IMR-90 (cell line): ENCODE measurements at regions not wholly inside any gene's neighbourhood (a gene's known extent, or its start where the extent isn't known, plus 50 kb on each side); places are given as distances from the start of the nearest gene placed in this dataset.

ENCODE experiments used
- ATAC-seq: fragments of 200-7000 bp; cut with Tn5 transposase; 2 replicates; pipeline ENCODE4 v1.9.1; 2020; ENCODE audit warnings: low read depth, mild to moderate bottlenecking, moderate library complexity
- BruUV-seq: library from RNA; stranded (reverse); fragments of 400-500 nt; replicated peaks from 2 replicates; lab custom pipeline; 2021; lab: Mats Ljungman, UMichigan
- CTCF ChIA-PET: fragments of 300-600 bp; formaldehyde crosslinking; extraction: SDS; loops from one replicate; lab custom pipeline; 2021; ENCODE audit warnings: antibody characterized with exemption; lab: Yijun Ruan, JAX
- POLR2A ChIA-PET: fragments of 300-600 bp; sonication (Branson Sonifier 250); formaldehyde crosslinking; loops from one replicate; lab custom pipeline; 2022; ENCODE audit warnings: antibody characterized with exemption; ENCODE audit not compliant: unreplicated experiment; lab: Charles Lee
- DNase-seq: peaks from one replicate; pipeline ENCODE4 v3.0.0; 2013
- H2AFZ ChIP-seq: replicated peaks from 2 replicates; pipeline ENCODE3; 2013; ENCODE audit warnings: low read length, mild to moderate bottlenecking; ENCODE audit not compliant: poor library complexity
- H2AK5ac ChIP-seq: 2 replicates; pipeline ENCODE4 v1.6.1; 2013; ENCODE audit warnings: low read depth, low read length, inconsistent platforms
- H2AK9ac ChIP-seq: replicated peaks from 2 replicates; pipeline ENCODE3; 2013; ENCODE audit warnings: mild to moderate bottlenecking, low read depth, low read length, moderate library complexity; ENCODE audit not compliant: poor library complexity
- H2BK120ac ChIP-seq: 2 replicates; pipeline ENCODE4 v1.6.1; 2013; ENCODE audit warnings: low read depth, low read length, inconsistent platforms
- H2BK15ac ChIP-seq: 3 replicates; pipeline ENCODE4 v1.6.1; 2013; ENCODE audit warnings: low read depth, low read length, inconsistent platforms
- H2BK20ac ChIP-seq: 2 replicates; pipeline ENCODE4 v1.6.1; 2013; ENCODE audit warnings: low read depth, mild to moderate bottlenecking, inconsistent platforms, low read length, moderate library complexity
- H2BK5ac ChIP-seq: 2 replicates; pipeline ENCODE4 v1.6.1; 2013; ENCODE audit warnings: mild to moderate bottlenecking, low read depth, low read length, inconsistent platforms; ENCODE audit not compliant: poor library complexity, severe bottlenecking
- H3K14ac ChIP-seq: replicated peaks from 2 replicates; pipeline ENCODE4 v1.6.1; 2013; ENCODE audit warnings: low read depth, low read length, inconsistent platforms
- H3K18ac ChIP-seq: 2 replicates; pipeline ENCODE4 v1.6.1; 2013; ENCODE audit warnings: low read depth, low read length, control low read depth
- H3K23ac ChIP-seq: 2 replicates; pipeline ENCODE4 v1.6.1; 2013; ENCODE audit warnings: low read depth, low read length, inconsistent platforms
- H3K27ac ChIP-seq: 2 replicates; pipeline ENCODE4 v1.5.1; 2013; ENCODE audit warnings: mild to moderate bottlenecking, control low read depth, low read length; ENCODE audit not compliant: insufficient read depth
- H3K27me3 ChIP-seq: 2 replicates; pipeline ENCODE4 v1.6.1; 2013; ENCODE audit warnings: low read length; ENCODE audit not compliant: control insufficient read depth, insufficient read depth
- H3K36me3 ChIP-seq: 2 replicates; pipeline ENCODE4 v1.6.1; 2013; ENCODE audit warnings: low read length, mixed read lengths; ENCODE audit not compliant: control insufficient read depth, insufficient read depth
- H3K4ac ChIP-seq: 2 replicates; pipeline ENCODE4 v1.6.1; 2013; ENCODE audit warnings: low read depth, low read length, inconsistent platforms
- H3K4me1 ChIP-seq: 2 replicates; pipeline ENCODE4 v1.6.1; 2013; ENCODE audit warnings: low read length, mixed read lengths; ENCODE audit not compliant: control insufficient read depth, insufficient read depth
- H3K4me2 ChIP-seq: 2 replicates; pipeline ENCODE4 v1.6.1; 2013; ENCODE audit warnings: low read depth, mild to moderate bottlenecking, control low read depth, low read length, moderate library complexity
- H3K4me3 ChIP-seq: 2 replicates; pipeline ENCODE4 v1.5.1; 2013; ENCODE audit warnings: low read depth, mild to moderate bottlenecking, control low read depth, low read length, moderate library complexity; ENCODE audit not compliant: insufficient read depth
- H3K56ac ChIP-seq: 2 replicates; pipeline ENCODE4 v1.6.1; 2013; ENCODE audit warnings: low read length, inconsistent platforms; ENCODE audit not compliant: insufficient read depth; ENCODE audit errors: extremely low read depth
- H3K79me1 ChIP-seq, 2 experiments: 2 replicates each; pipeline ENCODE4 v1.6.1; 2013; ENCODE audit warnings: low read length in 2 of 2, inconsistent platforms in 1 of 2, low read depth in 1 of 2
- H3K9ac ChIP-seq: 2 replicates; pipeline ENCODE4 v1.6.1; 2013; ENCODE audit warnings: low read depth, low read length, control low read depth
- H3K9me1 ChIP-seq: 2 replicates; pipeline ENCODE4 v1.6.1; 2013; ENCODE audit warnings: low read length, inconsistent platforms; ENCODE audit not compliant: insufficient read depth
- H3K9me3 ChIP-seq: 2 replicates; pipeline ENCODE4 v1.6.1; 2013; ENCODE audit warnings: low read length; ENCODE audit not compliant: control insufficient read depth, insufficient read depth
- H4K20me1 ChIP-seq: 2 replicates; pipeline ENCODE4 v1.6.1; 2013; ENCODE audit warnings: low read length, inconsistent platforms; ENCODE audit not compliant: insufficient read depth
- H4K5ac ChIP-seq: 2 replicates; pipeline ENCODE4 v1.6.1; 2013; ENCODE audit warnings: mild to moderate bottlenecking, low read depth, low read length, control low read depth
- H4K8ac ChIP-seq, 2 experiments: 2 replicates each; pipeline ENCODE4 v1.6.1; 2013; ENCODE audit warnings: low read depth in 2 of 2, low read length in 2 of 2, control low read depth in 1 of 2, inconsistent platforms in 1 of 2
- H4K91ac ChIP-seq: 2 replicates; pipeline ENCODE4 v1.6.1; 2013; ENCODE audit warnings: low read depth, low read length, inconsistent platforms; ENCODE audit not compliant: insufficient read depth
- BHLHE40 ChIP-seq: fragments of 150-350 bp; IDR thresholded peaks from 2 replicates; pipeline ENCODE4 v1.6.1; 2016; ENCODE audit warnings: mild to moderate bottlenecking, low read depth, low read length
- MXI1 ChIP-seq: IDR thresholded peaks from 2 replicates; pipeline ENCODE4 v1.6.1; 2012; ENCODE audit warnings: low read depth, mild to moderate bottlenecking, low read length, moderate library complexity, borderline replicate concordance
- RAD21 ChIP-seq: IDR thresholded peaks from 2 replicates; pipeline ENCODE4 v1.6.1; 2012; ENCODE audit warnings: low read length, improper control_type of control experiment
- RFX5 ChIP-seq: IDR thresholded peaks from 2 replicates; pipeline ENCODE4 v1.8.0; 2012; ENCODE audit warnings: low read depth, mild to moderate bottlenecking, low read length, moderate library complexity
- SMC3 ChIP-seq: fragments of 150-350 bp; IDR thresholded peaks from 2 replicates; pipeline ENCODE4 v1.6.1; 2016; ENCODE audit warnings: low read depth, mild to moderate bottlenecking, antibody characterized with exemption, low read length, moderate library complexity
- WGBS, 2 experiments: methylation state at CpG; one replicate each; pipeline versions ENCODE4 v1.1.5 to v1.1.7; 2013; ENCODE audit warnings: missing lambda C conversion rate in 2 of 2; ENCODE audit not compliant: insufficient read length in 1 of 2; ENCODE audit errors: extremely low coverage in 2 of 2; 5-methylcytosine and 5-hydroxymethylcytosine counted together
- dilution Hi-C: fragments of 300-500 bp; cut with HindIII; formaldehyde crosslinking; loops from one replicate; pipeline ENCODE4 v1.14.3; 2018; ENCODE audit warnings: low sequenced_read_pairs; ENCODE audit not compliant: unreplicated experiment
- in situ Hi-C: fragments of 300-500 bp; cut with MboI; formaldehyde crosslinking; loops from 3 replicates; pipeline ENCODE4 v1.14.3; 2019; ENCODE audit warnings: low sequenced_read_pairs, inconsistent platforms, mixed read lengths
- intact Hi-C: fragments of 100-400 bp; cut with micrococcal nuclease; formaldehyde crosslinking; loops from 2 replicates; pipeline ENCODE4 v1.10.0; 2022
- TF ChIP-seq, protein P1 (sequence below): conservative IDR thresholded peaks from 2 replicates; pipeline ENCODE4 v1.5.1; 2012; ENCODE audit warnings: mild to moderate bottlenecking, low read depth, low read length, improper control_type of control experiment

DNA sequence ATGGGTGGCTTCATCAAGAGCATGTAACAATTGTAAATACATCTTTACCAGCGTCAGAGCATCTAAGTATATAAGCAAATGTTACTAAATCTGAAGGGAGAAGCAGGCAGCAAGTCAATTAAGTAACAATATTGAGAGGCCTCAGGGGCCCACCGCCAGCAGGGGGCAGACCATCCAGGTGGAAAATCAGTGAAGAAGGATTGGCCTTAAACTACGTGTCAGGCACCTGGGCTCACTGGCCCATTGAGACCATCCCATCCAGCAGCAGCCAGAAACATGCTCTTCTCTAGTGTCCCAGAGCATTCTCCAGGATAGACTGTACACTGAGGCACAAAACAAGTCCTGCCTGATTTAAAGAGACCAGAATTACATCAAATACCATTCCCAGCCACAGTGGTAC is 96.2 kb upstream of the SNTG2 start:
- DNase-seq (no peak), ATAC-seq (no peak)
- Histone ChIP-seq H3K23ac (no peak overlapping the region), H3K9me3 (peaks cover 8% of the 10 kb centered on the region; the same call in 1 of the 2 replicates), H3K27me3 (no peaks in the 10 kb centered on the region), H2BK120ac (no peak overlapping the region), H2AK5ac (no peak overlapping the region), H3K18ac (no peak overlapping the region), H3K4me1 (no peaks in the 10 kb centered on the region), H2BK20ac (no peak overlapping the region), H2AK9ac (no peak overlapping the region), H2BK15ac (no peak overlapping the region), H2AFZ (no peak overlapping the region), H3K56ac (no peak overlapping the region), H3K79me1 (no peaks in the 10 kb centered on the region), H3K27ac (no peak overlapping the region), H3K9me1 (no peaks in the 10 kb centered on the region), H3K4me3 (no peak overlapping the region), H3K4ac (no peak overlapping the region), H4K91ac (no peak overlapping the region), H3K36me3 (no peaks in the 10 kb centered on the region), H4K8ac (no peak overlapping the region), H4K20me1 (no peaks in the 10 kb centered on the region), H3K14ac (no peak overlapping the region), H3K9ac (no peak overlapping the region), H2BK5ac (no peak overlapping the region), H4K5ac (no peak overlapping the region), H3K4me2 (no peak overlapping the region)
- ChIA-PET POLR2A (no interaction called here), CTCF (no interaction called here)
- dilution Hi-C loops: no loop called here
- in situ Hi-C loops: loop anchor here (10.0 kb wide), 1 partner anchor 690 kb away; no protein-coding TSS in a partner anchor
- TF ChIP-seq RFX5 (no peak), SMC3 (peak; percentile 26; the same call in 1 of the 2 replicates), MXI1 (no peak), BHLHE40 (no peak), RAD21 (peak; percentile 28; the same call in 1 of the 2 replicates)
- TF ChIP-seq, protein P1, sequence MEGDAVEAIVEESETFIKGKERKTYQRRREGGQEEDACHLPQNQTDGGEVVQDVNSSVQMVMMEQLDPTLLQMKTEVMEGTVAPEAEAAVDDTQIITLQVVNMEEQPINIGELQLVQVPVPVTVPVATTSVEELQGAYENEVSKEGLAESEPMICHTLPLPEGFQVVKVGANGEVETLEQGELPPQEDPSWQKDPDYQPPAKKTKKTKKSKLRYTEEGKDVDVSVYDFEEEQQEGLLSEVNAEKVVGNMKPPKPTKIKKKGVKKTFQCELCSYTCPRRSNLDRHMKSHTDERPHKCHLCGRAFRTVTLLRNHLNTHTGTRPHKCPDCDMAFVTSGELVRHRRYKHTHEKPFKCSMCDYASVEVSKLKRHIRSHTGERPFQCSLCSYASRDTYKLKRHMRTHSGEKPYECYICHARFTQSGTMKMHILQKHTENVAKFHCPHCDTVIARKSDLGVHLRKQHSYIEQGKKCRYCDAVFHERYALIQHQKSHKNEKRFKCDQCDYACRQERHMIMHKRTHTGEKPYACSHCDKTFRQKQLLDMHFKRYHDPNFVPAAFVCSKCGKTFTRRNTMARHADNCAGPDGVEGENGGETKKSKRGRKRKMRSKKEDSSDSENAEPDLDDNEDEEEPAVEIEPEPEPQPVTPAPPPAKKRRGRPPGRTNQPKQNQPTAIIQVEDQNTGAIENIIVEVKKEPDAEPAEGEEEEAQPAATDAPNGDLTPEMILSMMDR: peak; percentile 41
- WGBS, 2 experiments: no CpG with 5 or more reads among the region's 3 CpGs
- BruUV-seq: no TSS peak
- intact Hi-C loops: no loop called here
